ENCODE measurements at regions not wholly inside any gene's neighbourhood (a gene's known extent, or its start where the extent isn't known, plus 50 kb on each side); places are given as distances from the start of the nearest gene placed in this dataset.

GRCh38 chr5:28046596-28046995 is 1008.2 kb upstream of the CDH9 start:
- ATAC-seq: no peak
- TF ChIP-seq TOX (CRISPR knock-in tag; IDR thresholded peaks at IDR 0.05; ENCODE audit: borderline replicate concordance) (no peak), ZFP3 (CRISPR knock-in tag; IDR thresholded peaks at IDR 0.05) (no peak), POU6F1 (CRISPR knock-in tag; IDR thresholded peaks at IDR 0.05; ENCODE audit: borderline replicate concordance, low read depth) (no peak), ZNF70 (CRISPR knock-in tag; IDR thresholded peaks at IDR 0.05) (no peak), RARB (CRISPR knock-in tag; IDR thresholded peaks at IDR 0.05) (no peak), ZNF8 (CRISPR knock-in tag; IDR thresholded peaks at IDR 0.05) (no peak), ISL1 (CRISPR knock-in tag; IDR thresholded peaks at IDR 0.05) (no peak), ZFP30 (CRISPR knock-in tag; IDR thresholded peaks at IDR 0.05) (no peak)

- TF ChIP-seq PPARA (CRISPR knock-in tag; IDR thresholded peaks at IDR 0.05; ENCODE audit: borderline replicate concordance): no peak
- TF ChIP-seq PATZ1 (CRISPR knock-in tag; IDR thresholded peaks at IDR 0.05; ENCODE audit: borderline replicate concordance): no peak
- TF ChIP-seq SNAI2 (CRISPR knock-in tag; IDR thresholded peaks at IDR 0.05): no peak
- TF ChIP-seq ESRRG (CRISPR knock-in tag; IDR thresholded peaks at IDR 0.05): no peak
- no peak for TF ChIP-seq ZC3H10 (CRISPR knock-in tag; IDR thresholded peaks at IDR 0.05)
- TF ChIP-seq TOX (CRISPR knock-in tag; IDR thresholded peaks at IDR 0.05; ENCODE audit: borderline replicate concordance): no peak
- TF ChIP-seq RARB (CRISPR knock-in tag; IDR thresholded peaks at IDR 0.05): no peak
- no peak for TF ChIP-seq ZFP3 (CRISPR knock-in tag; IDR thresholded peaks at IDR 0.05)
- no peak for TF ChIP-seq BACH2 (CRISPR knock-in tag; IDR thresholded peaks at IDR 0.05; ENCODE audit: borderline replicate concordance)
- TF ChIP-seq POU6F1 (CRISPR knock-in tag; IDR thresholded peaks at IDR 0.05; ENCODE audit: borderline replicate concordance, low read depth): no peak
- no peak for TF ChIP-seq OSR1 (CRISPR knock-in tag; IDR thresholded peaks at IDR 0.05)
- TF ChIP-seq TSHZ2 (CRISPR knock-in tag; IDR thresholded peaks at IDR 0.05): no peak
- no peak for ATAC-seq
Observed at GRCh38 chr5:28027851-28028250, 989.5 kb upstream of the CDH9 start.

GRCh38 chr5:28017178-28017577 is 978.8 kb upstream of the CDH9 start:
- TF ChIP-seq ZFP3 (CRISPR knock-in tag; IDR thresholded peaks at IDR 0.05) (no peak), PATZ1 (CRISPR knock-in tag; IDR thresholded peaks at IDR 0.05; ENCODE audit: borderline replicate concordance) (no peak), TOX (CRISPR knock-in tag; IDR thresholded peaks at IDR 0.05; ENCODE audit: borderline replicate concordance) (no peak), ZFP30 (CRISPR knock-in tag; IDR thresholded peaks at IDR 0.05) (no peak), SNAI2 (CRISPR knock-in tag; IDR thresholded peaks at IDR 0.05) (no peak), PPARA (CRISPR knock-in tag; IDR thresholded peaks at IDR 0.05; ENCODE audit: borderline replicate concordance) (no peak), GLIS3 (CRISPR knock-in tag; IDR thresholded peaks at IDR 0.05) (no peak), CSDC2 (CRISPR knock-in tag; IDR thresholded peaks at IDR 0.05) (no peak), CREB5 (CRISPR knock-in tag; IDR thresholded peaks at IDR 0.05; ENCODE audit: low read depth) (no peak), ESRRG (CRISPR knock-in tag; IDR thresholded peaks at IDR 0.05) (no peak), ZC3H10 (CRISPR knock-in tag; IDR thresholded peaks at IDR 0.05) (no peak), ZNF70 (CRISPR knock-in tag; IDR thresholded peaks at IDR 0.05) (no peak), CSRNP3 (CRISPR knock-in tag; IDR thresholded peaks at IDR 0.05) (no peak), ZNF565 (CRISPR knock-in tag; conservative IDR thresholded peaks at IDR 0.05; ENCODE audit: low read depth) (no peak)
- no peak for ATAC-seq

Measured in SK-N-SH treated with all-trans-retinoic acid at 6 μM for 48 hours (cell line).